HG02973 (cell line): ENCODE measurements at regions not wholly inside any gene's neighbourhood (a gene's known extent, or its start where the extent isn't known, plus 50 kb on each side); places are given as distances from the start of the nearest gene placed in this dataset.
"Not testable (repeated sequence)": the region's sequence is repeated elsewhere in the genome, so short reads cannot be mapped to it uniquely, and the experiment has no call there.

Source experiments
- ATAC-seq: cut with Tn5 transposase; IDR thresholded peaks from one replicate; pipeline ENCODE4 v1.9.1; 2021; ENCODE audit warnings: moderate library complexity; ENCODE audit not compliant: unreplicated experiment

DNA sequence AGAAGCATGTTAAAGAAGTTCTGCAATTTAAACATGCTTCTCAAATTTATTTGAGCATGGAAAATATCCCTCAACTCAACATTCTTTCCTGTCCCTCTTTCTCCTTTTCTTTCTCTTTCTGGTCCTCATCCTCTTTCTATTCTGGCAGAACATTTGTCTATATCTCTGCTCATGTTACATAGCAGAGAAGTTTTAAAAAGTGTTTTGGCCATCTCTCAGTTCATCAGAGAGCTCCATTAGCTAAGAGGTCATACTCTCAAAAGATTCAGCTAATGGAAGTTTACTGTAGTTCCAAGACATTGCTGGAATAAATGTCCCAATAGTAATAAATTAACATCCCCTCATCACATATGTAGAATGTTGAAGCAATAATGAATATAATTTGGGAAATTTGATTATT lies 53.5 kb downstream of the XCL2 start:
- no peak for ATAC-seq

GRCh38 chr1:168488138-168488537 lies 55.7 kb downstream of the XCL2 start:
- ATAC-seq: no peak

GRCh38 chr1:168486820-168487219 lies 57.0 kb downstream of the XCL2 start:
- not testable (repeated sequence) for ATAC-seq

DNA sequence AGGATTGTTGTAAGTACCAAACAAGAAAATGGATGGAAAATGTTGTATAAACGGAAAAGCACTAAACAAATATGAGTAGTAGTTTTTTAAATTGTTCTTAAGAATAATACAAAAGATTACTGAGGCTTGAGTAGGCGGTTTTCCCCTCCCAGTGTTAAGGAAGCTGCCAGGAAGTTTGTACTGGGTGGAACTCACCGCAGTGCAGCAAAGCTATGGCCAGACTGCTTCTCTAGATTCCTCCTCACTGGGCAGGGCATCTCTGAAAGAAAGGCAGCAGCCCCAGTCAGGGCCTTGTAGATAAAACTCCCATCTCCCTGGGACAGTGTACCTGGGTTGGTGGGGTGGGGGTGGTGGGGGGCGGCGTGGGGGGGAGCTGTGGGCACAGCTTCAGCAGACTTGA lies 58.7 kb downstream of the XCL2 start:
- no peak for ATAC-seq

- ATAC-seq: no peak
Observed at GRCh38 chr1:168484083-168484482, 59.7 kb downstream of the XCL2 start.

- ATAC-seq: no peak
Observed at GRCh38 chr1:168483539-168483938, 60.3 kb downstream of the XCL2 start.

GRCh38 chr1:168482106-168482505 lies 61.7 kb downstream of the XCL2 start:
- ATAC-seq: no peak

- ATAC-seq: no peak
Observed at GRCh38 chr1:168481586-168481985, 62.2 kb downstream of the XCL2 start.

DNA sequence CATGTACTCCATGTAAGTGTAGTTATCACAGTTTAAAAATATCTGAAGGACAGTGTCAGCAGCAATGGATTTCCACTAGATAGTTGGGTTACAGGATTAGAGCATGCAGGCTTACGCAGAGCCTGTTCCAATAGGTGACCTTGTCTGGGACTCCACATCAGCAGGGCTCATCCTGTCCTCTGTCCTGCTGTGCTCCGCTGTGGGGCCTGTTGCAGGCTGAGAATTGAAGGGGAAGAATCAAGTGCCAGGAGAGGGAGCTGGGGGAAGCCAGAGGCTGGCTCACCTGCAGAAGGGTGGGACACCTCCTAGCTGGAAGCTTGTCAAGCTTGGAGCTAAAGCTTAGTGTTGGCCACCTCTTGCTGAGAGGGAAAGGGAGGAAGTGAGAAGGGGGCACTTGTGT lies 62.8 kb downstream of the XCL2 start:
- no peak for ATAC-seq

DNA sequence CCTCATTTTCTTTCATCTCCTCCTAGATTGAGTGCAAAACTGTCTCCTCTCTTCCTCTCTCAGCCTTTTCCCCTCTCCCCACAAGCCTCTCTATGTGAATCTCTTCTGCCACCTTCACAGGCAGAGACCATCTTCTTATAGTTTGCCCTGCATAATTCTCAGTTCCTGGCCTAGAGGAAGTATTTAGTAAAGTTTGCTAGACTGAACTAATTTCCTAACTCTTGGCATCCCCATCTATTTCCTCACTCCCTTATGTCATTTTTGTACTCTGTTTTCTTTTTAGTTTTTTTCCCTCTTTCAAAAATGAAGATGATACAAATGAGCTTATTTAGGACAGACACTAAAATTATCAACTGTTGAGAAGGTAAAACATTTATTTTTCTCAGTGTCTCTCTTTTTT lies 66.0 kb downstream of the XCL2 start:
- ATAC-seq: no peak

DNA sequence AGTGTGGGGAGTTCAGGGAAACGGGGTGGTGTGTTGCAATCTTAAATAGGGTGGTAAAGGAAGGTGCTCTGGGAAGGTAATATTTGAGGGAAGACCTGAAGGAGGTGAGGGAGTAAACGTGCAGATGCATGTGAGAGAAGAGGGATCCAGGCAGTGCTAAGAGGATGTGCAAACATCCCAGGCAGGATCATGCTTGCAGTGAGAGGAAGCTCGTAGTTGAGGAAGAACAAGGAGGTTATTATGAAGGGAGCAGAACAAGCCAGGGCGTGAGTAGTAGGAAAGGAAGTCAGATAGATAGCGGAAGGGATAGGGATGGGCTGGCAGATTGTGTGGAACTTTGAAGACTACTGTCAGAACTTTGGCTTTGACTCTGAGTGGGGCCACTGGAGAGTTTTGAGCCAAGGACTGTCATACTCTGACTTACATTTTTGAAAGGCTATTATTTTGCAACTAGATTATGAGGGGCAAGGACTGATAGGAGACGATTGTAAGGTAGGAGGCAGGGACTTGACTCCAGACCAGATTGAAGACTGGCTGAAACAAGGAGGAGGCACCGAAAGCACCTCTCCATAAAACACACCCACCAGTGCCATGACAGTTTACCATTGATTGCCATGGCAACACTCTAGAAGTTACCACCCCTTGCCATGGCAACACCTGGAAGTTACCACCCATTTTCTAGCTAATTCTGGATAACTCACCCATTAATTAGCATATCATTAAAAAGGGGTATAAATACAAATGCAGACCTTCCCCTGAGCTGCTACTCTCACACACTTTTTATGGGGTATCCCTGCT lies 67.0 kb downstream of the XCL2 start:
- ATAC-seq: no peak

DNA sequence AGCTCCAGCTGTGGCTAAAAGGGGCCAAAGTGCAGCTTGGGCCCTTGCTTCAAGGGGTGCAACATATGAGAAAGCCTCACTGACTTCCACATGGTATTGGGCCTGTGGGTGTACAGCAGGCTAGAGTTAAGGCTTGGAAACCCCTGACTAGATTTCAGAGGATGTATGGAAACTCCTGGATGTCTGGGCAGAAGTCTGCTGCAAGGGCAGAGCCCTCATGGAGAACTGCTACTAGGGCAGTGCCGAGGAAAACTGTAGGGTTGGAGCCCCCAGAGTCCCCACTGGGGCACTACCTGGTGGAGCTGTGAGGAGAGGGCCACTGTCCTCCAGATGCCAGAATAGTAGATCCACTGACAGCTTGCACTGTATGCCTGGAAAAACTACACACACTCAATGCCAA lies 69.5 kb downstream of the XCL2 start:
- ATAC-seq: no peak

DNA sequence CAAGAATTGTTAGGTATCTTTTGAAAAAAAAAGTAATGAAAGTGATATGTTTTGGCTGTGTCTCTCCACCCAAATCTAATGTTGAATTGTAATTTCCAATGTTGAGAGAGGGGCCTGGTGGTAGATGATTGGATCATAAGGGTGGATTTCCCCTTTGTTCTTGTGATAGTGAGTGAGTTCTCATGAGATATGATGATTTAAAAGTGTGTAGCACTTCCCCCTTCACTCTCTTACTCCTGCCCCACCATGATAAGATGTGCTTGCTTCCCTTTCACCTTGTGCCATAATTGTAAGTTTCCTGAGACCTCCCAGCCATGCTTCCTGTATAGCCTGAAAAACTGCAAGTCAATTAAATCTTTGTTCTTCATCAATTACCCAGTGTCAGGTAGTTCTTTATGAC lies 70.7 kb downstream of the XCL2 start:
- ATAC-seq: no peak

- ATAC-seq: no peak
Observed at GRCh38 chr1:168472223-168472622, 71.6 kb downstream of the XCL2 start.

DNA sequence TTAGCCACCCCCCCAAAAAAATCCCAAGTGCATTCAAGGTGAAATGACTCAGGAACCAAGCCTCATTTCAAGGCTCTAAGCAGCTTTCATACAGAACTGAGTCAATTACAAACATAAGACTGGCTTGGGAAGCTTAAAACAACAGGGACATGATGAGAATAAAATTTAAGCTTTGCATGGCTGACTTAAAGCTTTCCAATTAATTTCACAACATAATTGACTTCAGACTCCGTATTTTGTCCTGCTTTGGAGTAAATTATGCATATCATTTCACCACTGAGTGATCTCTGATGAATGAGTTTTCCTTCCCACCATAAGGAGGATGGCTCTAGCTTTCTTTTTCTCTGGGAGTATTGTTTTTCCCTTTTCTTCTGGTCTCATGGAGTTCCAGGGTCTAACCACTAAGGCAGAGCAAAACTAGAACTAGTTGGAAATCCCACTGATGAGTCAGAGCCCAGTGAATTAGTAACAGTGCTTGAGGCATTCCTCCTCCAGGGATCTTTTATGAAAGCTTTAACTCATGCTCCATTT lies 72.8 kb downstream of the XCL2 start:
- ATAC-seq: no peak

- no peak for ATAC-seq
Observed at GRCh38 chr1:168469690-168470089, 74.1 kb downstream of the XCL2 start.

GRCh38 chr1:168468822-168469221 lies 75.0 kb downstream of the XCL2 start:
- no peak for ATAC-seq

- no peak for ATAC-seq
Observed at GRCh38 chr1:168468042-168468809, 75.6 kb downstream of the XCL2 start.

DNA sequence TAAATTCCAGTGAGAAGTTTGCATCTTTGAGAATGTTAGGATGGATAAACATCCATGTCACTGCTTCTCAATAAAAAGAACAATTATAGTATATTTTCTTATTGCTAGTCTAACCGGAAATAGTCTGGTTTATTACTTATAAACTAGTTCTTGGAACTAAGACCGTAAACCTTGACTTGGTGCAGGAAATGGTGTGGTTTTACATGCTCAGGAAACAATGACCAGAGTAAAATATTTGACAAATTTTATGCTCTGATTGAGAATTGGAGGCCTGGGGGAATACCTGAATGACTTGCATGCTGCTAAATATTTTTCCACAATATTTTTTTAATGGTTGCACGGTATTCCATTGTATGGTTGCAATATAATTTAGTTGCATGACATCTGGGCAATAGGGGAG lies 76.3 kb downstream of the XCL2 start:
- no peak for ATAC-seq

DNA sequence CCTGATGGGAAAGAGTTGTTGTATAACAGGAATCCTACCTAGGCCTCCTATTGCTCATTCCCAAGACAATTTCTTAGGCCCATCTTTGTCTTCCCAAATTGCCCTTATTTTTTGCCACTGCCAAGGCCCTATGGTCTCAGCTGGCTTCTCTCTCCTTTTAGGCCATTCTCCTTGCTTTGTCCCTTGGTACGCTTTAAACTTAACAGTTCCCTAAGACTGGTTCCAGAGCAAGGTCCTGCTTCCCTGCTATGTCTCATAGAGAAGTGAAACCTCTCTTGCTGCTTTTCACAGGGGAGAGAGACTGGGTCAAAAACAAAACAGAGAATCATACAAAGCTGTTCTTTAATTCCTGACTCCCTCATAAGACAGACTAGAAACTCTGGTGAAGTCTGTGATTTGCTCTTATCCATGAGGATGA lies 77.1 kb downstream of the XCL2 start:
- peak; percentile 55 for ATAC-seq

- ATAC-seq: peak; percentile 64
Observed at GRCh38 chr1:168466092-168466713, 77.6 kb downstream of the XCL2 start.

- ATAC-seq: not testable (repeated sequence)
Observed at GRCh38 chr1:168461108-168461507, 82.7 kb downstream of the XCL2 start.
